Coronary artery (tissue), 2 donors: ENCODE measurements at regions not wholly inside any gene's neighbourhood (a gene's known extent, or its start where the extent isn't known, plus 50 kb on each side); places are given as distances from the start of the nearest gene placed in this dataset.

Experiments
- DNase-seq: peaks from one replicate; pipeline ENCODE4 v3.0.0-alpha.2; 2017; ENCODE audit warnings: low spot score
- H3K27ac ChIP-seq, 2 donors: fragments of 200-600 bp; sonication (generic); one replicate each; pipeline ENCODE4 v1.5.1; 2016 to 2019
- H3K4me3 ChIP-seq: fragments of 200-600 bp; sonication (generic); 2 replicates; pipeline ENCODE4 v1.5.1; 2016; ENCODE audit warnings: mild to moderate bottlenecking, moderate library complexity
- CTCF ChIP-seq: fragments of 200-600 bp; sonication (generic); IDR thresholded peaks from one replicate; pipeline ENCODE4 v1.5.1; 2019; ENCODE audit warnings: antibody characterized with exemption

- TF ChIP-seq CTCF, result no peak
- no peak for DNase-seq
- H3K4me3 ChIP-seq, result no peak overlapping the region
Observed at GRCh38 chr15:35723120-35723847, 177.3 kb upstream of the DPH6 start.

GRCh38 chr15:35723852-35724251 lies 177.9 kb upstream of the DPH6 start:
- no peak overlapping the region for H3K4me3 ChIP-seq
- no peak overlapping the region for H3K27ac ChIP-seq
- DNase-seq, result no peak
- TF ChIP-seq CTCF, result no peak

More at GRCh38 chr15:35723120-35723847, 177.3 kb upstream of the DPH6 start:
- H3K27ac ChIP-seq, result no peak overlapping the region

GRCh38 chr15:35724626-35725025 lies 178.7 kb upstream of the DPH6 start:
- DNase-seq, result no peak
- Histone ChIP-seq H3K27ac (no peak overlapping the region), H3K4me3 (no peak overlapping the region)
- TF ChIP-seq CTCF, result no peak

GRCh38 chr15:35725353-35725752 lies 179.4 kb upstream of the DPH6 start:
- no peak for DNase-seq
- TF ChIP-seq CTCF, result no peak
- H3K4me3 ChIP-seq, result no peak overlapping the region
- no peak overlapping the region for H3K27ac ChIP-seq

GRCh38 chr15:35727627-35728026 lies 181.7 kb upstream of the DPH6 start:
- no peak for TF ChIP-seq CTCF
- H3K27ac ChIP-seq, result no peak overlapping the region
- DNase-seq, result no peak
- no peak overlapping the region for H3K4me3 ChIP-seq

- TF ChIP-seq CTCF, result no peak
- DNase-seq, result no peak
- H3K27ac ChIP-seq, result no peak overlapping the region
- H3K4me3 ChIP-seq, result no peak overlapping the region
Observed at GRCh38 chr15:35728219-35728940, 182.4 kb upstream of the DPH6 start.

GRCh38 chr15:35736150-35736549 lies 190.2 kb upstream of the DPH6 start:
- TF ChIP-seq CTCF, result no peak
- H3K27ac ChIP-seq, result no peak overlapping the region
- H3K4me3 ChIP-seq, result no peak overlapping the region
- no peak for DNase-seq
